Neutrophil (primary cell): ENCODE measurements at regions not wholly inside any gene's neighbourhood (a gene's known extent, or its start where the extent isn't known, plus 50 kb on each side); places are given as distances from the start of the nearest gene placed in this dataset.

Experiments
- H3K27ac ChIP-seq: fragments of 200-600 bp; sonication (generic); 2 replicates; pipeline ENCODE4 v1.5.1; 2016; ENCODE audit warnings: mild to moderate bottlenecking, moderate library complexity
- H3K27me3 ChIP-seq: fragments of 200-600 bp; sonication (generic); 2 replicates; pipeline ENCODE4 v1.6.0; 2016; ENCODE audit warnings: mild to moderate bottlenecking
- H3K36me3 ChIP-seq: fragments of 200-600 bp; sonication (generic); 2 replicates; pipeline ENCODE4 v1.5.1; 2017
- H3K4me1 ChIP-seq, 2 experiments: fragments of 200-600 bp in 1 of 2; sonication (generic) in 1 of 2; 1 replicate in 1 of 2; 2 replicates in 1 of 2; pipeline versions ENCODE4 v1.5.1 to v1.6.1; 2013 to 2016; ENCODE audit warnings: low read depth in 1 of 2, low read length in 1 of 2, mild to moderate bottlenecking in 1 of 2, moderate library complexity in 1 of 2; ENCODE audit not compliant: control insufficient read depth in 1 of 2, insufficient read depth in 1 of 2
- H3K4me3 ChIP-seq, 2 experiments: fragments of 200-600 bp in 1 of 2; sonication (generic) in 1 of 2; 1 replicate in 1 of 2; 2 replicates in 1 of 2; pipeline ENCODE4 v1.5.1; 2013 to 2016; ENCODE audit warnings: low read depth in 1 of 2, low read length in 1 of 2, mild to moderate bottlenecking in 1 of 2, moderate library complexity in 1 of 2
- H3K9me3 ChIP-seq: fragments of 200-600 bp; sonication (generic); 2 replicates; pipeline ENCODE4 v1.5.1; 2016
- CTCF ChIP-seq: fragments of 200-600 bp; sonication (generic); IDR thresholded peaks from 2 replicates; pipeline ENCODE4 v1.5.1; 2016; ENCODE audit warnings: antibody characterized with exemption

GRCh38 chr4:27182211-27182610 lies 321.6 kb downstream of the STIM2 start:
- Histone ChIP-seq H3K4me1 (peaks cover 0 to 3% of the 10 kb centered on the region in 2 experiments), H3K27ac (no peak overlapping the region), H3K36me3 (no peaks in the 10 kb centered on the region), H3K4me3 (no peak overlapping the region), H3K27me3 (no peaks in the 10 kb centered on the region), H3K9me3 (no peaks in the 10 kb centered on the region)
- TF ChIP-seq CTCF = no peak

- no peaks in the 10 kb centered on the region for H3K9me3 ChIP-seq
- H3K27ac ChIP-seq = no peak overlapping the region
- TF ChIP-seq CTCF = no peak
- H3K27me3 ChIP-seq = no peaks in the 10 kb centered on the region
- no peak overlapping the region for H3K4me3 ChIP-seq
- peaks cover 0 to 3% of the 10 kb centered on the region in 2 experiments for H3K4me1 ChIP-seq
- H3K36me3 ChIP-seq = no peaks in the 10 kb centered on the region
Observed at GRCh38 chr4:27184508-27185155, 324.0 kb downstream of the STIM2 start.

GRCh38 chr4:27186710-27187109 lies 326.1 kb downstream of the STIM2 start:
- Histone ChIP-seq H3K36me3 (no peaks in the 10 kb centered on the region), H3K4me3 (no peak overlapping the region), H3K4me1 (peaks cover 0 to 3% of the 10 kb centered on the region in 2 experiments), H3K27ac (no peak overlapping the region), H3K27me3 (no peaks in the 10 kb centered on the region), H3K9me3 (no peaks in the 10 kb centered on the region)
- TF ChIP-seq CTCF = no peak

GRCh38 chr4:27187786-27188185 lies 327.1 kb downstream of the STIM2 start:
- H3K9me3 ChIP-seq = no peaks in the 10 kb centered on the region
- no peaks in the 10 kb centered on the region for H3K27me3 ChIP-seq
- H3K36me3 ChIP-seq = no peaks in the 10 kb centered on the region
- TF ChIP-seq CTCF = no peak
- H3K4me3 ChIP-seq = no peak overlapping the region
- H3K4me1 ChIP-seq = no peaks in the 10 kb centered on the region
- H3K27ac ChIP-seq = no peak overlapping the region

GRCh38 chr4:27189683-27190082 lies 329.0 kb downstream of the STIM2 start:
- Histone ChIP-seq H3K9me3 (no peaks in the 10 kb centered on the region), H3K4me1 (no peaks in the 10 kb centered on the region), H3K36me3 (no peaks in the 10 kb centered on the region), H3K4me3 (no peak overlapping the region), H3K27me3 (no peaks in the 10 kb centered on the region), H3K27ac (no peak overlapping the region)
- TF ChIP-seq CTCF = no peak

GRCh38 chr4:27191592-27191991 lies 331.0 kb downstream of the STIM2 start:
- Histone ChIP-seq H3K27me3 (no peaks in the 10 kb centered on the region), H3K36me3 (no peaks in the 10 kb centered on the region), H3K27ac (no peak overlapping the region), H3K9me3 (no peaks in the 10 kb centered on the region), H3K4me3 (no peak overlapping the region), H3K4me1 (no peaks in the 10 kb centered on the region)
- TF ChIP-seq CTCF = no peak
